H9 (cell line): ENCODE measurements at regions not wholly inside any gene's neighbourhood (a gene's known extent, or its start where the extent isn't known, plus 50 kb on each side); places are given as distances from the start of the nearest gene placed in this dataset.

Experiments
- DNase-seq: peaks from one replicate; pipeline ENCODE4 v3.0.0-alpha.2; 2017
- H2AFZ ChIP-seq: one replicate; pipeline ENCODE4 v1.6.1; 2013; ENCODE audit warnings: mild to moderate bottlenecking, low read length, control low read depth, moderate library complexity
- H2AK5ac ChIP-seq: 2 replicates; pipeline ENCODE4 v1.6.1; 2013; ENCODE audit warnings: low read length, control low read depth, mixed read lengths; ENCODE audit not compliant: insufficient read length
- H2BK120ac ChIP-seq: one replicate; pipeline ENCODE4 v1.6.1; 2013; ENCODE audit warnings: low read depth, mild to moderate bottlenecking, low read length, control low read depth, inconsistent platforms; ENCODE audit not compliant: poor library complexity, severe bottlenecking
- H2BK12ac ChIP-seq: 2 replicates; pipeline ENCODE4 v1.6.1; 2013; ENCODE audit warnings: low read length, control low read depth, mixed read lengths, low read depth; ENCODE audit not compliant: insufficient read length
- H2BK15ac ChIP-seq: 2 replicates; pipeline ENCODE4 v1.6.1; 2013; ENCODE audit warnings: low read depth, low read length, control low read depth
- H2BK20ac ChIP-seq: one replicate; pipeline ENCODE4 v1.6.1; 2013; ENCODE audit warnings: low read depth, mild to moderate bottlenecking, low read length, control low read depth, inconsistent platforms; ENCODE audit not compliant: poor library complexity, severe bottlenecking
- H2BK5ac ChIP-seq: 2 replicates; pipeline ENCODE4 v1.6.1; 2013; ENCODE audit warnings: low read length, control low read depth, mixed read lengths; ENCODE audit not compliant: insufficient read length
- H3K14ac ChIP-seq: 2 replicates; pipeline ENCODE4 v1.6.1; 2013; ENCODE audit warnings: low read length, control low read depth; ENCODE audit not compliant: insufficient read depth
- H3K18ac ChIP-seq: 2 replicates; pipeline ENCODE4 v1.6.1; 2013; ENCODE audit warnings: low read depth, mild to moderate bottlenecking, mixed read lengths, low read length, control low read depth; ENCODE audit not compliant: insufficient read length
- H3K23ac ChIP-seq: 2 replicates; pipeline ENCODE4 v1.6.1; 2013; ENCODE audit warnings: low read length, control low read depth, mixed read lengths, low read depth; ENCODE audit not compliant: insufficient read length
- H3K23me2 ChIP-seq: 2 replicates; pipeline ENCODE4 v1.6.1; 2013; ENCODE audit warnings: low read depth, mild to moderate bottlenecking, mixed read lengths, low read length, control low read depth; ENCODE audit not compliant: insufficient read length, poor library complexity, severe bottlenecking
- H3K27ac ChIP-seq: 2 replicates; pipeline ENCODE4 v1.5.1; 2013; ENCODE audit warnings: low read length, control low read depth, mixed read lengths, low read depth; ENCODE audit not compliant: insufficient read length
- H3K27me3 ChIP-seq: 2 replicates; pipeline ENCODE4 v1.6.1; 2013; ENCODE audit warnings: low read length, control low read depth, inconsistent platforms; ENCODE audit not compliant: insufficient read depth
- H3K4ac ChIP-seq: 2 replicates; pipeline ENCODE4 v1.6.1; 2013; ENCODE audit warnings: low read depth, mild to moderate bottlenecking, control low read depth, inconsistent platforms, low read length, moderate library complexity
- H3K4me1 ChIP-seq: 2 replicates; pipeline ENCODE4 v1.6.1; 2013; ENCODE audit warnings: low read length, control low read depth, inconsistent platforms; ENCODE audit not compliant: insufficient read depth
- H3K4me2 ChIP-seq: 2 replicates; pipeline ENCODE4 v1.6.1; 2013; ENCODE audit warnings: low read length, control low read depth, mixed read lengths; ENCODE audit not compliant: insufficient read length, insufficient read depth
- H3K56ac ChIP-seq: 2 replicates; pipeline ENCODE4 v1.6.1; 2013; ENCODE audit warnings: low read depth, mild to moderate bottlenecking, mixed read lengths, low read length, control low read depth; ENCODE audit not compliant: insufficient read length
- H3K79me1 ChIP-seq: 2 replicates; pipeline ENCODE4 v1.6.1; 2013; ENCODE audit warnings: low read depth, mild to moderate bottlenecking, moderate library complexity, low read length, control low read depth, inconsistent platforms; ENCODE audit not compliant: insufficient read depth, poor library complexity, severe bottlenecking
- H3K79me2 ChIP-seq: 2 replicates; pipeline ENCODE4 v1.6.1; 2013; ENCODE audit warnings: low read length, control low read depth, inconsistent platforms; ENCODE audit not compliant: insufficient read depth
- H3K9ac ChIP-seq: 2 replicates; pipeline ENCODE4 v1.6.1; 2013; ENCODE audit warnings: low read length, control low read depth, mixed read lengths; ENCODE audit not compliant: insufficient read length; ENCODE audit errors: extremely low read depth
- H3K9me3 ChIP-seq: one replicate; pipeline ENCODE4 v1.6.1; 2013; ENCODE audit warnings: low read depth, low read length, inconsistent platforms; ENCODE audit not compliant: control insufficient read depth
- H3T11ph ChIP-seq: one replicate; pipeline ENCODE4 v1.6.1; 2013; ENCODE audit warnings: mild to moderate bottlenecking, low read length, control low read depth, inconsistent platforms
- H4K20me1 ChIP-seq: one replicate; pipeline ENCODE4 v1.6.1; 2013; ENCODE audit not compliant: control insufficient read depth, insufficient read length, insufficient read depth
- H4K5ac ChIP-seq: 2 replicates; pipeline ENCODE4 v1.6.1; 2013; ENCODE audit warnings: low read depth, mild to moderate bottlenecking, mixed read lengths, low read length, control low read depth; ENCODE audit not compliant: insufficient read length
- H4K8ac ChIP-seq: replicated peaks from 2 replicates; pipeline ENCODE4 v1.6.1; 2013; ENCODE audit warnings: low read length, control low read depth, mixed read lengths, low read depth; ENCODE audit not compliant: insufficient read length
- H4K91ac ChIP-seq: 2 replicates; pipeline ENCODE4 v1.6.1; 2013; ENCODE audit warnings: low read depth, mild to moderate bottlenecking, moderate library complexity, mixed read lengths, low read length, control low read depth; ENCODE audit not compliant: insufficient read length
- H3K27ac Mint-ChIP-seq, 3 experiments: 2 replicates in 2 of 3; 3 replicates in 1 of 3; pipeline ENCODE4 v1.8.0; 2020 to 2021; ENCODE audit warnings: mixed read lengths in 3 of 3, mild to moderate bottlenecking in 1 of 3, moderate library complexity in 1 of 3
- H3K27me3 Mint-ChIP-seq: 2 replicates; pipeline ENCODE4 v1.8.0; 2021; ENCODE audit warnings: low read depth, mild to moderate bottlenecking, moderate library complexity, mixed read lengths
- H3K36me3 Mint-ChIP-seq, 3 experiments: 2 replicates in 2 of 3; 3 replicates in 1 of 3; pipeline ENCODE4 v1.8.0; 2020 to 2021; ENCODE audit warnings: low read depth in 3 of 3, mixed read lengths in 3 of 3; ENCODE audit not compliant: insufficient read depth in 1 of 3
- H3K4me1 Mint-ChIP-seq, 2 experiments: 2 replicates each; pipeline ENCODE4 v1.8.0; 2020; ENCODE audit warnings: mixed read lengths in 2 of 2
- H3K4me3 Mint-ChIP-seq, 2 experiments: 2 replicates in 1 of 2; 3 replicates in 1 of 2; pipeline ENCODE4 v1.8.0; 2020 to 2021; ENCODE audit warnings: mild to moderate bottlenecking in 2 of 2, mixed read lengths in 2 of 2, moderate library complexity in 1 of 2
- H3K9me3 Mint-ChIP-seq, 2 experiments: 2 replicates in 1 of 2; 3 replicates in 1 of 2; pipeline ENCODE4 v1.8.0; 2020; ENCODE audit warnings: mild to moderate bottlenecking in 2 of 2, mixed read lengths in 2 of 2, moderate library complexity in 1 of 2
- WGBS: extraction: QIAGEN DNeasy Blood & Tissue Kit; methylation state at CpG from one replicate; pipeline ENCODE4 v1.1.7; 2013; ENCODE audit warnings: missing lambda C conversion rate, low lambda C conversion rate, mixed read lengths; ENCODE audit not compliant: insufficient read length; ENCODE audit errors: extremely low coverage; 5-methylcytosine and 5-hydroxymethylcytosine counted together
- TF ChIP-seq, protein P1 (sequence below): fragments of 200-600 bp; sonication (generic); conservative IDR thresholded peaks from 3 replicates; pipeline ENCODE4 v1.8.0; 2021; ENCODE audit warnings: antibody characterized with exemption, mild to moderate bottlenecking

GRCh38 chr6:150710236-150710635, 110.6 kb downstream of the PLEKHG1 start:
- no peaks in the 10 kb centered on the region for H3K79me2 ChIP-seq
- no peaks in the 10 kb centered on the region; the same call in 1 of the 2 replicates for H3K27me3 Mint-ChIP-seq
- H3K9me3 Mint-ChIP-seq = no peaks in the 10 kb centered on the region
- H3K4me3 Mint-ChIP-seq = no peak overlapping the region
- H3K14ac ChIP-seq = no peak overlapping the region
- no peaks in the 10 kb centered on the region for H3K79me1 ChIP-seq
- H3K4me1 ChIP-seq = no peaks in the 10 kb centered on the region
- H3K4ac ChIP-seq = no peak overlapping the region
- no peak overlapping the region for H2BK120ac ChIP-seq
- no peak overlapping the region for H3K23ac ChIP-seq
- DNase-seq = no peak
- H2BK20ac ChIP-seq = no peak overlapping the region
- WGBS = no CpG with 5 or more reads among the region's 6 CpGs
- peaks cover 17 to 22% of the 10 kb centered on the region in 2 experiments for H3K4me1 Mint-ChIP-seq
- no peak overlapping the region for H2AFZ ChIP-seq
- H3K56ac ChIP-seq = no peak overlapping the region
- no peaks in the 10 kb centered on the region for H3K27me3 ChIP-seq
- H4K8ac ChIP-seq = no peak overlapping the region
- no peak overlapping the region for H2BK15ac ChIP-seq
- H3K27ac Mint-ChIP-seq = no peak overlapping the region
- H4K91ac ChIP-seq = no peak overlapping the region
- no peaks in the 10 kb centered on the region for H4K20me1 ChIP-seq
- no peak overlapping the region for H3K9ac ChIP-seq
- H3K36me3 Mint-ChIP-seq = no peaks in the 10 kb centered on the region
- H3K27ac ChIP-seq = no peak overlapping the region
- no peak overlapping the region for H2BK5ac ChIP-seq
- TF ChIP-seq, protein P1, sequence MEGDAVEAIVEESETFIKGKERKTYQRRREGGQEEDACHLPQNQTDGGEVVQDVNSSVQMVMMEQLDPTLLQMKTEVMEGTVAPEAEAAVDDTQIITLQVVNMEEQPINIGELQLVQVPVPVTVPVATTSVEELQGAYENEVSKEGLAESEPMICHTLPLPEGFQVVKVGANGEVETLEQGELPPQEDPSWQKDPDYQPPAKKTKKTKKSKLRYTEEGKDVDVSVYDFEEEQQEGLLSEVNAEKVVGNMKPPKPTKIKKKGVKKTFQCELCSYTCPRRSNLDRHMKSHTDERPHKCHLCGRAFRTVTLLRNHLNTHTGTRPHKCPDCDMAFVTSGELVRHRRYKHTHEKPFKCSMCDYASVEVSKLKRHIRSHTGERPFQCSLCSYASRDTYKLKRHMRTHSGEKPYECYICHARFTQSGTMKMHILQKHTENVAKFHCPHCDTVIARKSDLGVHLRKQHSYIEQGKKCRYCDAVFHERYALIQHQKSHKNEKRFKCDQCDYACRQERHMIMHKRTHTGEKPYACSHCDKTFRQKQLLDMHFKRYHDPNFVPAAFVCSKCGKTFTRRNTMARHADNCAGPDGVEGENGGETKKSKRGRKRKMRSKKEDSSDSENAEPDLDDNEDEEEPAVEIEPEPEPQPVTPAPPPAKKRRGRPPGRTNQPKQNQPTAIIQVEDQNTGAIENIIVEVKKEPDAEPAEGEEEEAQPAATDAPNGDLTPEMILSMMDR = no peak
- H2AK5ac ChIP-seq = no peak overlapping the region
- H3K4me2 ChIP-seq = no peak overlapping the region
- no peak overlapping the region for H3K18ac ChIP-seq
- H2BK12ac ChIP-seq = no peak overlapping the region
- H3T11ph ChIP-seq = no peak overlapping the region
- H3K9me3 ChIP-seq = no peaks in the 10 kb centered on the region
- H4K5ac ChIP-seq = no peak overlapping the region
- H3K23me2 ChIP-seq = no peaks in the 10 kb centered on the region
